A673 (cell line): ENCODE measurements at regions not wholly inside any gene's neighbourhood (a gene's known extent, or its start where the extent isn't known, plus 50 kb on each side); places are given as distances from the start of the nearest gene placed in this dataset.

Experiments used
- EZH2 ChIP-seq: fragments of 200-600 bp; sonication (generic); IDR thresholded peaks from 2 replicates; pipeline ENCODE4 v1.6.1; 2017; ENCODE audit warnings: borderline replicate concordance, low read depth, mild to moderate bottlenecking, mixed read lengths, antibody characterized with exemption, low read length; ENCODE audit not compliant: poor library complexity, severe bottlenecking
- TF ChIP-seq, protein P1 (sequence below): fragments of 300-800, 200-600 bp; sonication (generic); conservative IDR thresholded peaks from 2 replicates; pipeline ENCODE4 v1.5.1; 2017; ENCODE audit warnings: low read depth, mild to moderate bottlenecking, antibody characterized with exemption, low read length, moderate library complexity, mixed read lengths

DNA sequence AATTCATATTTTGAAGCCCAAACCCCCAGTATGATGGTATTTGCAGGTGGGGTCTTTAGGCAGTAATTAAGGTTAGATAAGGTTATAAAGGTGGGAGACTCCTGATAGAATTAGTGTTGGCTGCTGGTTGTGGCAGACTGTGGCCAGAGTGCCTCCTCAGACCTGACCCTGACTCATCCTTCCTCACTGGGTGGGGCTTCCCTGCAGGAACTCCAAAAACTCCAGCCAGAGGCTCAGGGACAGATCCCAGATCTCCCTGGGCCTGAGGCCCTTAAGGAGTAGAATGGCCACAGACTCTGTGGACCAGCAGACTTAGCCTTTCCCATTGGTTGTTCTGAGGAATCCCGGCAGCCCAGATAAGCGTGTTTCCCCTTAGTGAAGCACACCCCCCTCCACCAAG lies 463.0 kb upstream of the CPEB2 start:
- TF ChIP-seq, protein P1, sequence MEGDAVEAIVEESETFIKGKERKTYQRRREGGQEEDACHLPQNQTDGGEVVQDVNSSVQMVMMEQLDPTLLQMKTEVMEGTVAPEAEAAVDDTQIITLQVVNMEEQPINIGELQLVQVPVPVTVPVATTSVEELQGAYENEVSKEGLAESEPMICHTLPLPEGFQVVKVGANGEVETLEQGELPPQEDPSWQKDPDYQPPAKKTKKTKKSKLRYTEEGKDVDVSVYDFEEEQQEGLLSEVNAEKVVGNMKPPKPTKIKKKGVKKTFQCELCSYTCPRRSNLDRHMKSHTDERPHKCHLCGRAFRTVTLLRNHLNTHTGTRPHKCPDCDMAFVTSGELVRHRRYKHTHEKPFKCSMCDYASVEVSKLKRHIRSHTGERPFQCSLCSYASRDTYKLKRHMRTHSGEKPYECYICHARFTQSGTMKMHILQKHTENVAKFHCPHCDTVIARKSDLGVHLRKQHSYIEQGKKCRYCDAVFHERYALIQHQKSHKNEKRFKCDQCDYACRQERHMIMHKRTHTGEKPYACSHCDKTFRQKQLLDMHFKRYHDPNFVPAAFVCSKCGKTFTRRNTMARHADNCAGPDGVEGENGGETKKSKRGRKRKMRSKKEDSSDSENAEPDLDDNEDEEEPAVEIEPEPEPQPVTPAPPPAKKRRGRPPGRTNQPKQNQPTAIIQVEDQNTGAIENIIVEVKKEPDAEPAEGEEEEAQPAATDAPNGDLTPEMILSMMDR = no peak
- TF ChIP-seq EZH2 = no peak
